HS-27A (cell line): ENCODE measurements at regions not wholly inside any gene's neighbourhood (a gene's known extent, or its start where the extent isn't known, plus 50 kb on each side); places are given as distances from the start of the nearest gene placed in this dataset.
"Not testable (repeated sequence)": the region's sequence is repeated elsewhere in the genome, so short reads cannot be mapped to it uniquely, and the experiment has no call there.

ENCODE experiments used
- DNase-seq: peaks from one replicate; pipeline ENCODE4 v3.0.0-alpha.2; 2012; ENCODE audit warnings: low read depth, missing footprints

DNA sequence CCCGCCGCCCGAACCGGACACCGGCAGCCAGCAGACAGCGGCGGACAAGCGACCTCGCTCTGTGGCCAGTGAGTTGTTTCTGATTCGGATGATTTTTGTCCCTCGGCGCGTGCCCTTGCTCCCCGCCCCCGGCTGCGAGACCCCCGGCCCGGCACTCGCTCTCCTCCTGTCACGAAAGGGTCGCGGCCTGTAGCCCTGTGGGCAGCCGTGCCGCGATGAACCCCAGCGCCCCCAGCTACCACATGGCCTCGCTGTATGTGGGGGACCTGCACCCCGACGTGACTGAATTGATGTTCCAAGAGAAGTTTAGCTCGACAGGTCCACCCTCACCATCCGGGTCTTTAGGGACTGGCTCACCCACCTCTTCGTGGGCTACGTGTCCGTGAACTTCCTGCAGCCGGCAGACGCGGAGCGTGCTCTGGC is 1257.5 kb upstream of the ACVR2A start:
- DNase-seq: no peak

DNA sequence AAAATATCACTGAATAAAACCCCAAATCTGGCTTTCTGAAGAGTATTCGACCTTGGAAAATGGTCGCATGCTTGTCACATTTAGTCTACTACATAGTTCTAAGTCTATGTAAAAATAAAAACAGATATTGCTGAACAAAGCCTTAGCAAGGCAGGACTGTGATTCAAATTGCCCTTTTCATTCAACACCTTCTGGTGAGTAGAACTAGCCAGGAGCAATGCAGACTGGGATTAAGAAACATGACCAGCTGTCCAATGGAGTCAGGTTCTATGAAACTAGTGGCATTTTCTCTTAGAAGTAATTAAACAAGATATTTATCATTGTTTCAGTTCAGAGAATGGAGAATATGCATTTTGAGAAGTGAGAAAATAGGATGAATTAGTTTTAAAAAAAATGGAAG is 1260.5 kb upstream of the ACVR2A start:
- no peak for DNase-seq

DNA sequence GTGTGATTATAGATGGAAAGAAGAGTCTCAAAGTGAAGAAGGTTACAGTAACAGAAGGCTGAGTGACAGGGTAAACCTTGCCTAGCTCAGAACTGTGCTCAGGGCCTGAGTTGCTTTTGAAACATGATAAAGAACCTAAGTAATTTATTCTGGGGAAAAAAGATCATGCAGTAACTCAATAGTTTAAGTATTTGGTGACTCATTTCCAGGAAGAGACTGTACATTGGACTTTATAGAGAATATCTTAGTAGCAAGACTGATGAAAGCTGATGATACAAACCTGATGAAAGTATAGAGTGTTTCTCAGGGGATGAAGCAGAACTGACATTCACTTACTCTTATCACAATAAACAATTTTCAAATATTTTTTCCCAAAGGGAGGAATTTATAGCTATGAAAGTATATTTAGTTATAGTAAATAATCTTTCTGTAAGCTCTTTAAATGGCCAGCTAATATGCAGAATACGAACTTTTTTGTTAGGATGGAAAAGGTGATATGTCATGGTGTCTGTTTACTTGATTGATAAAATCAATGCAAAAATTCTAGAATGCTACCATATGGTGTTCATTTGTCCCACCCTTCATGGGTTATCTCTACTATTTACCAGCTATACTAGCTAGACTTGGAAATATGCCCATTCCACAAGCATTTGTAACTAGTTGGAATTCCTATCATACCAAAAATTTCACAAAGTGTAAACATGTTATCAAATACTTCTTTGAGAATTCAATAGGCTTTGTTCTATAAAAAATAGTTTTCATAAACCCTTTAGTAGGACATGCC is 1265.5 kb upstream of the ACVR2A start:
- DNase-seq: peak; percentile 78

DNA sequence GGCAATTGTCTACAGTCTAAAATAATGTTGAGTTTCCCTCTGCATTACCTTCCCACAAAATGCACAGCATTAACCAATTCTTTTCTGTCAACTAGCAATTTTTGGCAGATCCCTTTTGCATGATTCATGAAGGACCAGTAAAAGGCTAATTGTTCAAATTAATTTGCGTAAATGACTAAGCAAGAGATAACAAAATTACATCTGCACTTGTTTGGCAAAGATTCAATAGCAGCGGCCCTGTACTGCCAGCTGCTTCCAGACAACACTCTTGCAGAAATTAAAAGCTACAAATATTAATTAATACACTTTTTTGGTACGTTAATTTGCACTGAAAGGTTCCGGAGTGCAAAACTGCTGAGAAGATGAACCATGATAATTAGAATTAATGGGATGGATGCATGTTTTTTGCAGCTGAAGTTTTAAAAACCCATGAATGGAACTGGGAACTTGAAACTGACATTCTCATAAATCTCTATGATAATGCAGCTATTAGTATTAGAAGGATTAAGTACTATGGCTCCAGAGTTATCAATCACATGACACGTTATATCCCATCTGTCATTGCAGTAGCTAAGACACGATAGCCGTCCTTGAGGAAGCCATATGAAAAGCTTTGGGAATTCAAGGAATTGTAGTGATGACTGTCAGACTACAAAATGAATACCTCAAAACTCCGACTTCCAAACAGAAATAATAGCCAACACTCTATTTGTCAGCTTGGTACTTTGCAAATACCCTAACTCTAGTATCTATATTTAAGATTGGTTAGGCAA is 1268.3 kb upstream of the ACVR2A start:
- no peak for DNase-seq

DNA sequence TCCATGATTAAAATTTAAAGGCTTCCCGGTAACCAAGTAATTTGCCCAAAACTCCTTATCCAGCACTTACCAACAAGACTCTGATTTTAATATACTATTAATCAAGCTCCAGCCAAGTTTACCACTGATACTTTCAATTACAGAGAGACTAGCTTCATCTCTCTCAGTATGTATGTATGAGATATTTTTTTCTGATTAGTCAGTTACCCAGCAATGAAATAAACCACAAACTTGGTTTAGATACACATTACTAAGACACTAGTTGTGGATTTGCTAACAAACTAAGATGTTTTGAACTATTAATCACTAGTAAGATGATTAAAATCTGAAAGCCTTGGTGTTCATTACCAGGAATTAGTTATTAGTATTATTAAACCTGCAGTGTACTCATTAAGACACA is 1272.2 kb upstream of the ACVR2A start:
- DNase-seq: peak; percentile 9

DNA sequence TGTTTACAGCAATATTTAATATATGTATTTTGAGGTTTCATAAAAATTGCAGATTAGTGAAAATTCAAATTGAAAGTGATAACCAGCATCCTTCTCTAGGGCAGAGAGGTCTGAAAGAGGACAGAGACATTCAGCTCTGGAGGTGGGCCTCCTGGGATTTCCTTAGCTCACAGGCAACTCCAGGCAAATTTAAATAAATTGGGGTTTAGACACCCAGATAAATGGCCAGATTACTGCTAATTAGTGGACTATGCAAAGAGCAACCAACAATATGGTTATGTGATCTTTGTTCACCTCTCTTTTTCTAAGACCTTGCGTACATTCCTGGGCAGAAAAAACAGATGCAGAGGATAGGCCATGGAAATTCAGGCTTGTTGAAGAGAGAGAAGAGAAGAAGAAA is 1282.8 kb upstream of the ACVR2A start:
- DNase-seq: no peak

DNA sequence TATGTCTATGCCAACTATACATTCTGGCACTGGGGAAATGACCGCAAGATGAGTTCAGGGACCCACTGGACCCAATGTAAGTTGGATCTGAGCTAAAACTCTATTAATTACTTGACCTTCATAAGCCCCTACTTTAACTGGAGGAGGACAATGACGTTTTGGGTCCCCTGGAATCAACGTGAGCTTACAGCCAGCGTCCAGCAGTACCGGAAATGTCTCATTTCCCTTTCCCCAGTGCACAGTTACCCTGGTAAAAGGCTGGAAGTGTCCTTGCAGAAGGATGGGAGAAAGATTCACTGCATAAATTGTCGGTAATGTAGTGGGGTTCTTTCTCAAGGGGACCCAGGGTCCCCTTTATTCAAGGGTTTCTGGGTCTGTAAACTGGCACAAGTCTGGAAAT is 1297.6 kb upstream of the ACVR2A start:
- no peak for DNase-seq

DNA sequence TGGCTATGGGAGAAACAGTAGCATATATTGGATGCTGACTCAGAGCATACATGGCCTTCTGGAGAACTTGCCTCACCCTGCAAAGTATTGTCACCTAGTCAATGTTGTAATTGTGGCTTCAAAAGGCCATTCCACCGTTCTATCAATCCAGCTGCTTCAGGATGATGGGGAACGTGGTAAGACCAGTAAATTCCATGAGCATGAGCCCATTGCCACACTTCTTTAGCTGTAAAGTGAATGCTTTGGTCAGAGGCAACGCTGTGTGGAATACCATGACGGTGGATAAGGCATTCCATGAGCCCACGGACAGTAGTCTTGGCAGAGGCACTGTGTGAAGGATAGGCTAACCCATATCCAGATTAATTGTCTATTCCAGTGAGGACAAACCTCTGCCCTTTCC is 1300.1 kb upstream of the ACVR2A start:
- DNase-seq: no peak

GRCh38 chr2:146541896-146542295 is 1302.9 kb upstream of the ACVR2A start:
- DNase-seq: no peak

DNA sequence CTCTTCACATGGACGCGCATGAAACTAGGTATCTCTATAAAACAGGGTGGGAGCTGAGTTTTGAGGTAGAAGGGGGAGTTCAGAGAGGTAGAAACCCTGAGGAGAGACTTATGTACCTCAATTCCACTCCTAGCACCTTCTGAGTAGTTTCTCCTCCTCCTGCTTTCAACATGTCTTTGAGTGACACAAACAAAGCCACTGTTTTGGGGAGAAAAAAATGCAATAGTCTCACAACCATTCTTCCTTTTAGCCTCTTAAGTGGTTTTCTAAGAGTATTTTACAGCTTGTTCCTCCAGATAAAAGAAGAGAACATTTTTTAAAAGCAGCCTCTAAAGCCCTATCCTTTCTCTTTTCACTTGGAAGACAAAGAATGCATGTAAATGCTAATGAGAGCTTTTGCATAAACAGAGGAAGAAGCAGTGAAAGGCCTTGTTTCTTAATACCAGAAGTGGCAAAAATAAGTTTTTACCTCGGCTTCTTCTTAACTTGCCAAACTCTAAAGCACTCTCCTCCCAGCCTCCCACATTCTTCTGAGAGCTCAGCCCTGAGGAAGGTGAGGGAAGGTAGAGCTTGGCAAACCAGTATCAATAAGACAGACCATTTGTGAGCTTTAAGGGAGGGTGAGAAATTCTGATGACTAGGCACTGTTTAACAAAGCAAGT is 1304.4 kb upstream of the ACVR2A start:
- DNase-seq: no peak

DNA sequence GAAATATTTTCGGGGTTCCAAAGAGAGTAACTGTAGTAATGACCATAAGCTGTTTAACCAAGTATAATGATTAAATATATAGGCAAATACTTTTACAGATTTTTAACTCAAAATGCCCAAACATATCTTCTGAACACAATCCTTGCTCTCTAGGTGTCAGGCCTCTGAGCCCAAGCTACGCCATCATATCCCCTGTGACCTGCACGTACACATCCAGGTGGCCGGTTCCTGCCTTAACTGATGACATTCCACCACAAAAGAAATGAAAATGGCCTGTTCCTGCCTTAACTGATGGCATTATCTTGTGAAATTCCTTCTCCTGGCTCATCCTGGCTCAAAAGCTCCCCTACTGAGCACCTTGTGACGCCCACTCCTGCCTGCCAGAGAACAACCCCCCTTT is 1305.1 kb upstream of the ACVR2A start:
- not testable (repeated sequence) for DNase-seq

- no peak for DNase-seq
These were observed 1307.4 kb upstream of the ACVR2A start for GRCh38 chr2:146537477-146537876.

GRCh38 chr2:146532509-146533147 is 1312.2 kb upstream of the ACVR2A start:
- no peak for DNase-seq

- no peak for DNase-seq
These were observed 1312.8 kb upstream of the ACVR2A start for GRCh38 chr2:146532009-146532408.

DNA sequence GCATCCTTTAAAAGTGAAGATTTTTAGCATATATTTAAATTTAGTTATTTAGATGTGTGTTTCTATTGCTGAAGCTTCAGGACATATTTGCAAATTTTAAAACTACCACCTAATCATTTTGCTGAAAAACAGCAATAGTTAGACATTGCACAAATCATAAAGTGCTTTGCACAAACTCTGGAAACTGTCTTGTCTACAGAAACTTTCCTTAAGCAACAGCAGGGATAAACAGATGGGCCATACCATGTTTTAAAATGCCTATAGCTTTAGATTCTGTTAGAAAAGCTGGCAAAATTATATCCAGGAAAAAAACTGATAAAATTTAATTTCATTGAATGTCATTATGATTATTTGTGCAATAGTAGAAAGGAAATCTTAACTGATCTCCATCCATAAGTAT is 1313.9 kb upstream of the ACVR2A start:
- no peak for DNase-seq

- DNase-seq: peak; percentile 34
These were observed 1317.7 kb upstream of the ACVR2A start for GRCh38 chr2:146527166-146527565.

DNA sequence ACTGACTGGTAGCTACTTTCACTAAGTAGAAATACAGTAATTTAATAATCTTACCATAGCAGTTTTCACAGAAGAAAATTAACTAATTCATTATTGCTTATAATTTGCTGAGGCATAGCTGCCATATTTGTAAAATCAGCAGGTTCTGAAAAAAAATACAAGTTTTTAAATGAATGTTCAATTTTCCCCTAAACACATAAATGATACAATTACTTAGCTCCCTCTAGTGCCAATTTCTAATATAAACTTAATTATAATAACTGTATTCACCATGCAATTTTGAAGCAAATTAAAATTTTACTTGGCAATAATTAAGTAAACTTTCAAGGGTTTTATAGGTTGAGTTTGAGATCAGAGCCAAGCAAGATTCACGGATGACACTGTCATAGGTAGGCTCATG is 1321.6 kb upstream of the ACVR2A start:
- DNase-seq: no peak

DNA sequence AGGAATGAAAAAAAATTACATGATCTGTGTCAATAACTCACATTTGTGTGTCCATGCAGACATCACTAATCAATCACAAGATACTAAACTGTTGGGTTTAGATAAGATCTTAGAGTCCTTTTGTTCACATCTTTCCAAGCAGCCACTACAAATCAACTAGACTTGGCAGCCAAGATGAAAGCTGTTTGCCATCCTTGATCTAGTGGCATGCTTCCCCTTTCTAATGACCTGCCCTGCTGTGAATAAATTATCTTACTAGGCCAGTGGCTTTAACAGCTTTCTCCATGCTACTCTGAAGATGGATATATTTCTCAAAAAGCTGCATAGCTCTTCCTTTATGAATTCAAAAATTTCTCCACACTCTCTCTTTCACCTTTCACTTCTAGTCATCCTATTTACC is 1338.0 kb upstream of the ACVR2A start:
- no peak for DNase-seq

GRCh38 chr2:146503366-146503765 is 1341.5 kb upstream of the ACVR2A start:
- no peak for DNase-seq

DNA sequence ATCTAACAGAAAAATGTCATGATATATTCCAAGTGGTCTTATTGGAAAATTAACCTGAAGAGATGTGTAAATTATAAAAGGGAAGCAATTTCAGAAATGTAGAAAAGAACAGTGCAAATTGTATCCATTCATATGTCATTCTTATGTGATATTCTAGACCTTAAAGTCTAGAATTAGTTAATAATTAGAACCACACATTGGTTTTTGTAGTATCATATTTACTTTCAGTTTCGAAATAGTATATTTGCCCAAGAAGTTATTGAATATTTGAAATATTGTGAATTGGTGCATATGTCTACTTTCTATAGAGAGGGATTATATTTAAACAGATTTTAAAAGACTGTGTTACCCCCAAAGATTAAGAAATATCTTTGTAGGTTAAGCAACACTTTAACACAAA is 1348.6 kb upstream of the ACVR2A start:
- no peak for DNase-seq

- DNase-seq: no peak
These were observed 1355.4 kb upstream of the ACVR2A start for GRCh38 chr2:146489386-146489785.

DNA sequence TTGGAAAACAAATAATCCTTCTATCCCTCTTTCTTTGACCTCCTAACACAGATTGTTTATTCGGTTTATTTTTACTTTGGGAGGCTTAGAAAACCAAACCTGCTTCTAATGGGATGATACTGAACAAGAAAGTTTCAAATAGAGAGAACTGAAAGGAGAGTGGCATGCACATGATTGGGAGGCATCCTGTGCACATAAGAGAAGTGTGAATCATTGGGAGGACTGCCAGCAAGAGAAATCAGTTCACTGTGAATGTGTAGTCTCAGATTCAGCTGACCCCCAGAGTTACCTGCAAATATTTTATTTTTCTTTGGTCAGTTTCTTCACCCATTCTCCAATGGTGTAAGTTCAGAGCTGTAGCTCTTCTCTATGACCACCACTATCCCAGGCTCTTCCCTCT is 1363.2 kb upstream of the ACVR2A start:
- DNase-seq: peak; percentile 11

- DNase-seq: no peak
These were observed 1367.4 kb upstream of the ACVR2A start for GRCh38 chr2:146477383-146477782.
